ENCODE measurements at regions not wholly inside any gene's neighbourhood (a gene's known extent, or its start where the extent isn't known, plus 50 kb on each side); places are given as distances from the start of the nearest gene placed in this dataset.

- no peak for TF ChIP-seq EP300 (IDR thresholded peaks at IDR 0.05)
- TF ChIP-seq POLR2A (IDR thresholded peaks at IDR 0.05) = no peak
- no peak for TF ChIP-seq CTCF (IDR thresholded peaks at IDR 0.05)
These were observed 161.5 kb upstream of the PRKCQ start for GRCh38 chr10:6741541-6741941.
